ENCODE measurements at regions not wholly inside any gene's neighbourhood (a gene's known extent, or its start where the extent isn't known, plus 50 kb on each side); places are given as distances from the start of the nearest gene placed in this dataset.
"Not testable (repeated sequence)": the region's sequence is repeated elsewhere in the genome, so short reads cannot be mapped to it uniquely, and the experiment has no call there.

- not testable (repeated sequence) for TF ChIP-seq CTCF (conservative IDR thresholded peaks at IDR 0.05; ENCODE audit: low read length); EZH2phosphoT487 (IDR thresholded peaks at IDR 0.05; ENCODE audit: borderline replicate concordance)
These were observed 84.3 kb downstream of the MYCN start for GRCh38 chr2:16024628-16025027.
